ENCODE measurements at regions not wholly inside any gene's neighbourhood (a gene's known extent, or its start where the extent isn't known, plus 50 kb on each side); places are given as distances from the start of the nearest gene placed in this dataset.

GRCh38 chr2:21310493-21310892 lies 186.7 kb downstream of the TDRD15 start:
- H3K18ac ChIP-seq (ENCODE audit: low read depth, low read length): no peak overlapping the region
- H2AFZ ChIP-seq (replicated peaks; ENCODE audit: low read length, poor library complexity): no peak overlapping the region
- H4K91ac ChIP-seq (ENCODE audit: insufficient read depth, low read depth, low read length): no peak overlapping the region
- H3K23ac ChIP-seq (ENCODE audit: low read depth, low read length): no peak overlapping the region
- in situ Hi-C loops (cut with MboI; ENCODE audit: low sequenced_read_pairs): no loop called here
- DNase-seq (no peak), ATAC-seq (ENCODE audit: low read depth) (no peak)
- no TSS peak for BruUV-seq (replicated peaks)
- intact Hi-C loops (cut with micrococcal nuclease): loop anchor here (10.0 kb wide), 2 partner anchors 136 to 266 kb away; partner anchors contain the start of gene APOB
- no peak overlapping the region for H2BK5ac ChIP-seq (ENCODE audit: low read depth, low read length, poor library complexity, severe bottlenecking)
- no peak overlapping the region for H3K27ac ChIP-seq (ENCODE audit: insufficient read depth, low read length)
- no peak for TF ChIP-seq CEBPB (IDR thresholded peaks at IDR 0.05; ENCODE audit: low read depth, low read length)
- TF ChIP-seq MXI1 (IDR thresholded peaks at IDR 0.05; ENCODE audit: borderline replicate concordance, low read depth, low read length): no peak
- no peak for TF ChIP-seq RCOR1 (IDR thresholded peaks at IDR 0.05; ENCODE audit: insufficient replicate concordance, low read length)
- no peaks in the 10 kb centered on the region for H3K4me1 ChIP-seq (ENCODE audit: control insufficient read depth, insufficient read depth, low read length)
- H3K79me1 ChIP-seq (ENCODE audit: low read depth in 1 of 2, low read length in 2 of 2): no peaks in the 10 kb centered on the region
- no peaks in the 10 kb centered on the region; the same call in 1 of the 2 replicates for H3K9me3 ChIP-seq (ENCODE audit: control insufficient read depth, insufficient read depth, low read length)
- no CpG with 5 or more reads among the region's 1 CpG for WGBS, 2 experiments (ENCODE audit: extremely low coverage in 2 of 2, insufficient read length in 1 of 2)
- no peak overlapping the region for H2AK5ac ChIP-seq (ENCODE audit: low read depth, low read length)
- H4K8ac ChIP-seq (ENCODE audit: low read depth in 2 of 2, low read length in 2 of 2): no peak overlapping the region
- no peaks in the 10 kb centered on the region for H3K36me3 ChIP-seq (ENCODE audit: control insufficient read depth, insufficient read depth, low read length)
- H3K4me2 ChIP-seq (ENCODE audit: low read depth, low read length): no peak overlapping the region
- no peaks in the 10 kb centered on the region for H3K27me3 ChIP-seq (ENCODE audit: control insufficient read depth, insufficient read depth, low read length)
- no peak overlapping the region for H2AK9ac ChIP-seq (replicated peaks; ENCODE audit: low read depth, low read length, poor library complexity)
- dilution Hi-C loops (cut with HindIII; ENCODE audit: low sequenced_read_pairs, unreplicated experiment): no loop called here
- H2BK15ac ChIP-seq (ENCODE audit: low read depth, low read length): no peak overlapping the region
- no peak overlapping the region for H2BK120ac ChIP-seq (ENCODE audit: low read depth, low read length)
- H4K5ac ChIP-seq (ENCODE audit: low read depth, low read length): no peak overlapping the region
- no peak overlapping the region for H3K4ac ChIP-seq (ENCODE audit: low read depth, low read length)
- H3K14ac ChIP-seq (replicated peaks; ENCODE audit: low read depth, low read length): no peak overlapping the region
- POLR2A ChIA-PET (ENCODE audit: unreplicated experiment): no interaction called here
- H3K9ac ChIP-seq (ENCODE audit: low read depth, low read length): no peak overlapping the region
- no peak overlapping the region for H2BK20ac ChIP-seq (ENCODE audit: low read depth, low read length)
- CTCF ChIA-PET: interaction anchor here (0.6 kb wide), 1 partner anchor 347 kb away, joined by 3 read pairs; no protein-coding TSS in a partner anchor
- no peaks in the 10 kb centered on the region for H3K9me1 ChIP-seq (ENCODE audit: insufficient read depth, low read length)
- H3K56ac ChIP-seq (ENCODE audit: extremely low read depth, insufficient read depth, low read length): no peak overlapping the region
- H3K4me3 ChIP-seq (ENCODE audit: insufficient read depth, low read depth, low read length): no peak overlapping the region
- H4K20me1 ChIP-seq (ENCODE audit: insufficient read depth, low read length): no peaks in the 10 kb centered on the region

Data from IMR-90 (cell line).